ENCODE measurements at regions not wholly inside any gene's neighbourhood (a gene's known extent, or its start where the extent isn't known, plus 50 kb on each side); places are given as distances from the start of the nearest gene placed in this dataset.

GRCh38 chr1:22332424-22332717 is 119.3 kb upstream of the ZBTB40 start:
- TF ChIP-seq PHF8 (CRISPR knock-in tag; IDR thresholded peaks at IDR 0.05) (no peak), ARID2 (CRISPR knock-in tag; IDR thresholded peaks at IDR 0.05; ENCODE audit: borderline replicate concordance) (no peak), BRF2 (CRISPR knock-in tag; IDR thresholded peaks at IDR 0.05) (no peak), RXRA (CRISPR knock-in tag; IDR thresholded peaks at IDR 0.05) (no peak), KLF13 (CRISPR knock-in tag; IDR thresholded peaks at IDR 0.05) (no peak)

Data from HepG2 (cell line).